Neuron (in vitro differentiated cells): ENCODE measurements at regions not wholly inside any gene's neighbourhood (a gene's known extent, or its start where the extent isn't known, plus 50 kb on each side); places are given as distances from the start of the nearest gene placed in this dataset.
"Not testable (repeated sequence)": the region's sequence is repeated elsewhere in the genome, so short reads cannot be mapped to it uniquely, and the experiment has no call there.

Experiments
- H2AFZ ChIP-seq: one replicate; pipeline ENCODE4 v1.6.1; 2013; ENCODE audit warnings: low read depth, mild to moderate bottlenecking, inconsistent platforms, low read length, moderate library complexity
- H3K27me3 ChIP-seq: one replicate; pipeline ENCODE4 v1.6.1; 2013; ENCODE audit warnings: low read length; ENCODE audit not compliant: insufficient read depth
- H3K36me3 ChIP-seq: one replicate; pipeline ENCODE4 v1.6.1; 2013; ENCODE audit warnings: low read length; ENCODE audit not compliant: insufficient read depth
- H3K4me1 ChIP-seq: one replicate; pipeline ENCODE4 v1.6.1; 2013; ENCODE audit warnings: low read length; ENCODE audit not compliant: insufficient read depth
- H3K4me3 ChIP-seq: 2 replicates; pipeline ENCODE4 v1.5.1; 2013; ENCODE audit warnings: mild to moderate bottlenecking, low read length, moderate library complexity
- H3K9me3 ChIP-seq: one replicate; pipeline ENCODE4 v1.6.1; 2013; ENCODE audit warnings: low read length

GRCh38 chr2:116145031-116145430 is 1669.5 kb upstream of the DDX18 start:
- no peaks in the 10 kb centered on the region for H3K9me3 ChIP-seq
- H2AFZ ChIP-seq = no peak overlapping the region

GRCh38 chr2:116148361-116148760 is 1666.1 kb upstream of the DDX18 start:
- Histone ChIP-seq H3K9me3 (no peaks in the 10 kb centered on the region), H3K4me1 (peaks cover 2% of the 10 kb centered on the region), H3K4me3 (no peak overlapping the region), H2AFZ (no peak overlapping the region), H3K36me3 (no peaks in the 10 kb centered on the region), H3K27me3 (no peaks in the 10 kb centered on the region)

More at GRCh38 chr2:116145031-116145430, 1669.5 kb upstream of the DDX18 start:
- Histone ChIP-seq H3K36me3 (no peaks in the 10 kb centered on the region), H3K4me1 (peaks cover 2% of the 10 kb centered on the region), H3K4me3 (no peak overlapping the region), H3K27me3 (no peaks in the 10 kb centered on the region)

- Histone ChIP-seq H3K9me3 (no peaks in the 10 kb centered on the region), H3K36me3 (no peaks in the 10 kb centered on the region), H3K27me3 (no peaks in the 10 kb centered on the region), H3K4me1 (no peaks in the 10 kb centered on the region), H2AFZ (peak overlapping the region; percentile 26), H3K4me3 (no peak overlapping the region)
Measured at GRCh38 chr2:116153729-116154128, 1660.8 kb upstream of the DDX18 start.

DNA sequence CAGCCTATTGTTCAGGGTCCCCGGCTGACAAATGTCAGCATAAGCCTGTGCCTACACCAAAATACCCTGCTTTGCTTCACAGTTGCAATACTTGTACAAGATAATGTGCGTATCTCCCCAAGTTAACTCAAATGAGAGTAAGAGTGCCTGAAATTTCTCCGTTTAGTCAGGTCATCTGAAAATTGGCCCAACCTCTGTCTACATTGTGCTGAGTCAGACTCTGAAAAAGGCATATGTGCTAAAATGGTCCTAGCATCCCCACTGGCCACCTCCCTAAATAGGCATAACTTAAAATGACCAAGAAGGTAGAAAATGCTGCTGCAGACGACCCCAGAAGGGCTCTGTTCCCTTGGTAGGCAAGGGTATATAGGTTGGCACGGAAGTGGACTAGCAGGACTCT is 1653.8 kb upstream of the DDX18 start:
- no peaks in the 10 kb centered on the region for H3K36me3 ChIP-seq
- no peaks in the 10 kb centered on the region for H3K9me3 ChIP-seq
- no peaks in the 10 kb centered on the region for H3K4me1 ChIP-seq
- no peak overlapping the region for H2AFZ ChIP-seq
- no peak overlapping the region for H3K4me3 ChIP-seq
- H3K27me3 ChIP-seq = no peaks in the 10 kb centered on the region

DNA sequence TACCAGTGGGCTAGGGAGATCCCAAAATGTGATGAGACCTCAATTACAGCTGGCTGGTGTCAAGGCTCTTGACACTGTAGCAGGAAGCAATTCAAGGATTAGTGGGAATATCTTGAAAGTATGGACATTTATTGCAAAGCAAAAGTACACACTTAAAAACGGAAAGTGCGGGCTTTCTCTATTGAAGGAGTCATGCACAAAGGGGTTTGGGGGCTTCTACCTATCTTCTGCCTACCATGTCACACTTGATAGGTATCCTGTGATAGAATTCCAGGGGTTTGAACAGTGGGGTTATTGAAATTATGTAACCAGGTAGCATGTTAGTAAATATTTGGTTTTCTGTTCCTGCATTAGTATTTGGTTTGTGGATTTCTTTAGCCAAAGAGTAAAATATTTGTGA is 1652.1 kb upstream of the DDX18 start:
- Histone ChIP-seq H2AFZ (no peak overlapping the region), H3K36me3 (no peaks in the 10 kb centered on the region), H3K27me3 (no peaks in the 10 kb centered on the region), H3K9me3 (no peaks in the 10 kb centered on the region), H3K4me3 (no peak overlapping the region), H3K4me1 (no peaks in the 10 kb centered on the region)

DNA sequence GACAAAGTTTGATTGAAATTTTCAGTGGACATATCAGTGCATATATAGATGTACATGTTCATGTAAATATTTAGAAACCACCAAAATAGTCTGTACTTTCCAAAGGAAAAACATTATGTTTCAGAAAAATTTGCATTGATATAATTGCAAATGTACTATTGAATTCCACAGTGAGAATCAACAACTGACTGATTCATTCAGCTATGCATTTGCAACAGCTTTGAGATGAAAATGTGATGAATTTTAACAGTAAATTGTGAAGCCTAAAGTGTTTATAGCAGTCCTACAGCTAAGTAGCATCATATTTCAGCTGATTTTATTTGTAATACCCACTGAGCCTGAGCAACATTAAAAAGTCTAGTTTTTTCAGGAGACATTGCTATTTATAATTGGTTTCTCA is 1647.4 kb upstream of the DDX18 start:
- Histone ChIP-seq H3K36me3 (no peaks in the 10 kb centered on the region), H2AFZ (no peak overlapping the region), H3K4me3 (no peak overlapping the region), H3K9me3 (no peaks in the 10 kb centered on the region), H3K27me3 (no peaks in the 10 kb centered on the region), H3K4me1 (no peaks in the 10 kb centered on the region)

- H3K9me3 ChIP-seq = no peaks in the 10 kb centered on the region
- H2AFZ ChIP-seq = no peak overlapping the region
- H3K4me1 ChIP-seq = no peaks in the 10 kb centered on the region
Measured at GRCh38 chr2:116180072-116180471, 1634.4 kb upstream of the DDX18 start.

GRCh38 chr2:116190684-116191083 is 1623.8 kb upstream of the DDX18 start:
- not testable (repeated sequence) for H3K4me3 ChIP-seq, H3K36me3 ChIP-seq, H3K27me3 ChIP-seq, H3K9me3 ChIP-seq, H2AFZ ChIP-seq, H3K4me1 ChIP-seq

More at GRCh38 chr2:116180072-116180471, 1634.4 kb upstream of the DDX18 start:
- Histone ChIP-seq H3K36me3 (no peaks in the 10 kb centered on the region), H3K4me3 (no peak overlapping the region), H3K27me3 (no peaks in the 10 kb centered on the region)

DNA sequence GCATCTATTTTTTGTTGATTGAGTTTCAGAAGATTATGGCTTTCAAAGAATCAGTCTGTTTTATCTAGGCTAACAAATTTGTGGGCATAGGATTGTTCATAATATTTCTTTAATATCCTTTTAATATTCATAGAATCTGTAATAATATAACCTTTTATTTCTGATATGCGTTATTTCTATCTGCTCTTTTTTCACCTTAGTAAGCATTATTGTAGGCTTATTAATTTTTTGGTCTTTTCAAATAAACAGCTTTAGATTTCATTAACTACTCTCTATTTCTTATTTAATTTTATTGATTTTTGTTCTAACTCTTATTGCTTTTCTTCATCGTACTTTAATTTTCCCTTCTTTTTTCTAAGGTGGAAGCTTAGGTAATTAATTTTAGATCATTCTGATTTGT is 1614.4 kb upstream of the DDX18 start:
- H3K36me3 ChIP-seq = no peaks in the 10 kb centered on the region
- H3K4me1 ChIP-seq = no peaks in the 10 kb centered on the region
- no peak overlapping the region for H3K4me3 ChIP-seq
- H3K9me3 ChIP-seq = no peaks in the 10 kb centered on the region
- no peak overlapping the region for H2AFZ ChIP-seq
- H3K27me3 ChIP-seq = no peaks in the 10 kb centered on the region

DNA sequence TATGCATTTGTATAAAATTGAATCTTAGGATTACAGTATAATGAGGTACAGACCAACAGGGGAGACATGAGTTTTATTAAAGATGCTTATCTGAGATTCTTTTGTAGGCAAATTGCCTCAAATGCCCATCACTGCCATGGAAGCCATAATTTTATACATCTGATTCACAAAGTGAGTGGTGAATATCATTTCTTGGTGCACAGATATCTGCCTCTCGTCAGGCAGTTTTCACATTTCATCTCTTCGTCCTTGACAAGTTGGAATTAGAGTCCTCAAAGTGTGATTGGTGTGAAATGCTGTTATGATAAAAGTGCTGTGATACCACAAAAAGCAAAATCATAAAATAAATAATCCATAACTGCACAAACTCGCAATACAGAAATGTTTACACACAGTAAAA is 1602.8 kb upstream of the DDX18 start:
- Histone ChIP-seq H3K4me1 (no peaks in the 10 kb centered on the region), H3K9me3 (no peaks in the 10 kb centered on the region), H3K27me3 (no peaks in the 10 kb centered on the region), H3K4me3 (no peak overlapping the region), H2AFZ (no peak overlapping the region), H3K36me3 (no peaks in the 10 kb centered on the region)

GRCh38 chr2:116222793-116223192 is 1591.7 kb upstream of the DDX18 start:
- no peaks in the 10 kb centered on the region for H3K4me1 ChIP-seq
- no peaks in the 10 kb centered on the region for H3K27me3 ChIP-seq
- no peak overlapping the region for H2AFZ ChIP-seq

GRCh38 chr2:116223912-116224311 is 1590.6 kb upstream of the DDX18 start:
- H3K27me3 ChIP-seq = no peaks in the 10 kb centered on the region
- no peaks in the 10 kb centered on the region for H3K4me1 ChIP-seq
- no peak overlapping the region for H2AFZ ChIP-seq
- no peaks in the 10 kb centered on the region for H3K36me3 ChIP-seq
- no peak overlapping the region for H3K4me3 ChIP-seq
- no peaks in the 10 kb centered on the region for H3K9me3 ChIP-seq

More at GRCh38 chr2:116222793-116223192, 1591.7 kb upstream of the DDX18 start:
- Histone ChIP-seq H3K4me3 (no peak overlapping the region), H3K9me3 (no peaks in the 10 kb centered on the region), H3K36me3 (no peaks in the 10 kb centered on the region)

DNA sequence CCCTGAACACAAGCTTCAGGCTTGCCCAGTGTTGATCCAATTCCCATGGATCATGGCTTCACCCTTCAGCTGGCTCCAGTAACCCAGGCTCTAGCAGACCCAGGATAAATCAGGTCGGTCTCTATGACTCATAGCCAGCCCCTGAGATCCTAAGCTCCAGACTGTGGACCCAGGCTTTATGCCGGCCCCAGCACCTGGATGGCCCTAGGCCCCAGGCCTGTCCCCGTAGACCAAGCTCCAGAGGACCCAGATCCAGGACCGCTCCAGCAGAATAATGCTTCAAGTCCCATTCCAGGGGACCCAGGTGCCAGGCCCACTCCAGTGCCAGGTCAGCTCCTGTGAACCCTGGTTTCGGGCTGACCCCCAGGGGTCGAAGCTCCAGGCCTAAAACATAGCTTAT is 1589.9 kb upstream of the DDX18 start:
- H3K9me3 ChIP-seq = no peaks in the 10 kb centered on the region
- H3K36me3 ChIP-seq = no peaks in the 10 kb centered on the region
- no peaks in the 10 kb centered on the region for H3K27me3 ChIP-seq
- no peak overlapping the region for H3K4me3 ChIP-seq
- H3K4me1 ChIP-seq = no peaks in the 10 kb centered on the region
- no peak overlapping the region for H2AFZ ChIP-seq

GRCh38 chr2:116238511-116238910 is 1576.0 kb upstream of the DDX18 start:
- no peaks in the 10 kb centered on the region for H3K36me3 ChIP-seq
- H3K4me3 ChIP-seq = no peak overlapping the region
- no peaks in the 10 kb centered on the region for H3K4me1 ChIP-seq
- H3K27me3 ChIP-seq = no peaks in the 10 kb centered on the region
- H2AFZ ChIP-seq = no peak overlapping the region
- H3K9me3 ChIP-seq = no peaks in the 10 kb centered on the region
